AG04450 (cell line): ENCODE measurements at regions not wholly inside any gene's neighbourhood (a gene's known extent, or its start where the extent isn't known, plus 50 kb on each side); places are given as distances from the start of the nearest gene placed in this dataset.
"Not testable (repeated sequence)": the region's sequence is repeated elsewhere in the genome, so short reads cannot be mapped to it uniquely, and the experiment has no call there.

Source experiments
- CTCF ChIA-PET: fragments of 300-600, 350-600 bp; formaldehyde crosslinking; extraction: SDS; loops from one replicate; lab custom pipeline; 2022; ENCODE audit warnings: antibody characterized with exemption, inconsistent platforms; lab: Charles Lee
- POLR2A ChIA-PET: fragments of 350-600 bp; formaldehyde crosslinking; extraction: SDS; loops from one replicate; lab custom pipeline; 2021; ENCODE audit warnings: antibody characterized with exemption, inconsistent platforms; lab: Yijun Ruan, JAX
- DNase-seq: peaks from one replicate; pipeline ENCODE4 v3.0.0-alpha.2; 2011; ENCODE audit warnings: low read depth, low spot score
- H3K27ac ChIP-seq: one replicate; pipeline ENCODE4 v1.5.1; 2012; ENCODE audit warnings: low read depth, low read length, control low read depth
- H3K27me3 ChIP-seq: one replicate; pipeline ENCODE4 v1.6.0; 2012; ENCODE audit warnings: low read length; ENCODE audit not compliant: control insufficient read depth, insufficient read depth
- H3K4me3 ChIP-seq: 2 replicates; pipeline ENCODE4 v1.5.1; 2011; ENCODE audit warnings: mild to moderate bottlenecking, low read depth, low read length, control low read depth
- H3K9me3 ChIP-seq: 2 replicates; pipeline ENCODE4 v1.5.1; 2012; ENCODE audit warnings: low read length; ENCODE audit not compliant: control insufficient read depth, insufficient read depth
- TF ChIP-seq, protein P1 (sequence below): IDR thresholded peaks from 2 replicates; pipeline ENCODE4 v1.5.1; 2011; ENCODE audit warnings: low read depth, low read length, control low read depth, inconsistent platforms

DNA sequence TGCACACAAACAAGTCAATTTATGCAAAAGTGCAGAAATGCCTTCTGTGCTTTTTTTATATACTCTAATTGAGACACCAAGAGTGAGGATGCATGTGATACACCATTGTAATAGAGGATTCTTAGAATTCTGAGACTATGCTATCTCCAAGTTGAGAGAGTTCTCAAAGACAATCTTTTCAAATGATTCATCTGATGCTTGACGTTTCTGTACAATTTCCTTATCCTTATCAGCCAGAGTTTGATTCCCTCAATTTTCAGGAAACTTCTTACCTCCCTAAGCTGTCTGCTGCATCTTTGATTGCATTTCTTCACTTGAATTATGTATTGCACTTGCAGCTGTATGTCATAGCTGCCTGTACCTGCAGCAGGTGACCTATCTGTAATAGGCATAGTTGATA is 211.3 kb upstream of the SPAG17 start:
- no peak overlapping the region for H3K4me3 ChIP-seq

GRCh38 chr1:118395430-118395991 is 210.5 kb upstream of the SPAG17 start:
- CTCF ChIA-PET, result no interaction called here
- Histone ChIP-seq H3K4me3 (no peak overlapping the region), H3K9me3 (no peaks in the 10 kb centered on the region), H3K27me3 (no peaks in the 10 kb centered on the region), H3K27ac (no peak overlapping the region)
- POLR2A ChIA-PET, result no interaction called here
- DNase-seq, result no peak
- TF ChIP-seq, protein P1, sequence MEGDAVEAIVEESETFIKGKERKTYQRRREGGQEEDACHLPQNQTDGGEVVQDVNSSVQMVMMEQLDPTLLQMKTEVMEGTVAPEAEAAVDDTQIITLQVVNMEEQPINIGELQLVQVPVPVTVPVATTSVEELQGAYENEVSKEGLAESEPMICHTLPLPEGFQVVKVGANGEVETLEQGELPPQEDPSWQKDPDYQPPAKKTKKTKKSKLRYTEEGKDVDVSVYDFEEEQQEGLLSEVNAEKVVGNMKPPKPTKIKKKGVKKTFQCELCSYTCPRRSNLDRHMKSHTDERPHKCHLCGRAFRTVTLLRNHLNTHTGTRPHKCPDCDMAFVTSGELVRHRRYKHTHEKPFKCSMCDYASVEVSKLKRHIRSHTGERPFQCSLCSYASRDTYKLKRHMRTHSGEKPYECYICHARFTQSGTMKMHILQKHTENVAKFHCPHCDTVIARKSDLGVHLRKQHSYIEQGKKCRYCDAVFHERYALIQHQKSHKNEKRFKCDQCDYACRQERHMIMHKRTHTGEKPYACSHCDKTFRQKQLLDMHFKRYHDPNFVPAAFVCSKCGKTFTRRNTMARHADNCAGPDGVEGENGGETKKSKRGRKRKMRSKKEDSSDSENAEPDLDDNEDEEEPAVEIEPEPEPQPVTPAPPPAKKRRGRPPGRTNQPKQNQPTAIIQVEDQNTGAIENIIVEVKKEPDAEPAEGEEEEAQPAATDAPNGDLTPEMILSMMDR, result no peak

More for the DNA sequence above, 211.3 kb upstream of the SPAG17 start:
- POLR2A ChIA-PET, result no interaction called here
- Histone ChIP-seq H3K9me3 (no peaks in the 10 kb centered on the region), H3K27me3 (no peaks in the 10 kb centered on the region), H3K27ac (no peak overlapping the region)
- no peak for DNase-seq
- CTCF ChIA-PET, result no interaction called here
- TF ChIP-seq, protein P1, result no peak

DNA sequence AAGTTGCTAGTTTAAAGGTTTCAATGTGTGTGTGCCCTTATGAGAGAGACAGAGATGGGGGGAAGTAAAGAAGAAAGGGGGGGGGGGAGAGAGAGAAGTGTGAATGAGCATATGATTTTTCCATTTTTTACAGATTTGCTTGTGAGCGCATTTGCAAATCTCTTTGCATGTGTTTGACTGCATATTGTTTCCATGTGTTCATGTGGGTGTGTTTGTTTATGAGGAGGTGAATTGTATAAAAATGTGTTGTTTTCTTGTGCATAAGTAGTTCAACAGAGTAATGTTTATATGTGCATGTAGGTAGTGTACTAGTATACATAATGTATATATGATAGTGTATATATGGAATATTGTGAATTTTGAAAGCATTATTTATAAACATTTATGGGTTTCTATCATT is 205.9 kb upstream of the SPAG17 start:
- Histone ChIP-seq H3K4me3 (no peak overlapping the region), H3K9me3 (no peaks in the 10 kb centered on the region), H3K27ac (no peak overlapping the region), H3K27me3 (no peaks in the 10 kb centered on the region)
- TF ChIP-seq, protein P1, result no peak
- CTCF ChIA-PET, result interaction anchor here (0.6 kb wide), 1 partner anchor 926 kb away, joined by 3 read pairs; no protein-coding TSS in a partner anchor
- POLR2A ChIA-PET, result no interaction called here
- DNase-seq, result no peak

- POLR2A ChIA-PET, result no interaction called here
- H3K27me3 ChIP-seq, result no peaks in the 10 kb centered on the region
- H3K4me3 ChIP-seq, result no peak overlapping the region
- DNase-seq, result no peak
- CTCF ChIA-PET, result no interaction called here
- TF ChIP-seq, protein P1, result no peak
- no peaks in the 10 kb centered on the region for H3K9me3 ChIP-seq
- H3K27ac ChIP-seq, result no peak overlapping the region
These were observed 203.4 kb upstream of the SPAG17 start for GRCh38 chr1:118388301-118388959.

- no peak overlapping the region for H3K4me3 ChIP-seq
- TF ChIP-seq, protein P1, result no peak
- no peaks in the 10 kb centered on the region for H3K27me3 ChIP-seq
- H3K27ac ChIP-seq, result no peak overlapping the region
- ChIA-PET POLR2A (no interaction called here), CTCF (no interaction called here)
- DNase-seq, result no peak
- H3K9me3 ChIP-seq, result no peaks in the 10 kb centered on the region
These were observed 196.3 kb upstream of the SPAG17 start for GRCh38 chr1:118381197-118381869.

DNA sequence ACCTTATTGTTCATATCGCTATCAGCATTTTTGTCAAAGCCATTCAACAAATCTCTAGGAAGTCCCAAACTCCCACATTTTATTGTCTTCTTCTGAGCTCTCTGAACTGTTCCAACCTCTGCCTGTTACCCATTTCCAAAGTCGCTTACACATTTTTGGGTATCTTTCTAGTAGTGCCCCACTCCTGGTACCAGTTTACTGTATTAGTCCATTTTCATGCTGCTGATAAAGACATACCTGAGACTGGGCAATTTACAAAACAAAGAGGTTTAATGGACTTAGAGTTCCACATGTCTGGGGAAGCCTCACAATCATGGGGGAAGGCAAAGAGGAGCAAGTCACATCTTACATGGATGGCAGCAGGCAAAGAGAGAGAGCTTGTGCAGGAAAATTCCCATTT is 192.2 kb upstream of the SPAG17 start:
- H3K27ac ChIP-seq, H3K4me3 ChIP-seq, H3K27me3 ChIP-seq, H3K9me3 ChIP-seq, POLR2A ChIA-PET, CTCF ChIA-PET, DNase-seq: not testable (repeated sequence)
